ENCODE measurements at regions not wholly inside any gene's neighbourhood (a gene's known extent, or its start where the extent isn't known, plus 50 kb on each side); places are given as distances from the start of the nearest gene placed in this dataset.

DNA sequence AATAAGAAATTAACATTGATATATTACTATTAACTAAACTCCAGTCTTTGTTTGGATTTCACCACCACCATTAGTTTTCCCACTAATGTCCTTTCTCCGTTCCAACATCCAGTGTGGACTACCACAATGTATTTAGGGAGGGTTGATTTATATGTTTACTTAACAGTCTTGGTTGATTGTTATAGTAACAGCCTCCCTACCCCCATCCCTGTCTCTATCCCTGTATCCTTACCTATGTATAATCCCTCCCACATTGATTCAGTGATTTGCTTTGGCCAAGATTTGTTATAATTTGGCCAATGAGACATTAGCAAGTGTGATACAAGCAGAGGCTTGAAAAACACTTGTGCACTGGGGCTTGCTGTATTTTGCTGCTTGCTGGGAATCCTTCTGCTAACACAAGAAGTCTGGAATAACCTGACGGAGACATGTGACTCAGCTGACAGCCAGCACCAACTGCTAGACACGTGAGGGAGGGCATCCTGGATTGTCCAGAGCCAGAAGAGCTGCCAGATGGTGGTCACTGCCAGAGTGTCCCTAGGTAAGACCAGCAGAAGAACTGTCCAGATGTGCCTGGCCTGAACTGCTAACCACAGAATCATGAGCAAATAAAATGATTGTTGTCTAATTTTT is 51.2 kb upstream of the TCF7 start:
- no peaks in the 10 kb centered on the region for H4K20me1 ChIP-seq (ENCODE audit: insufficient read depth, low read length)
- no peaks in the 10 kb centered on the region for H3K79me2 ChIP-seq (ENCODE audit: insufficient read depth, low read length)
- H3K27me3 ChIP-seq (ENCODE audit: insufficient read depth, low read length) = no peaks in the 10 kb centered on the region
- H3K27ac ChIP-seq (ENCODE audit: low read depth, low read length) = no peak overlapping the region
- H2AFZ ChIP-seq (ENCODE audit: low read length) = no peak overlapping the region
- no peak for DNase-seq (ENCODE audit: insufficient read length, low spot score, missing footprints)
- H3K36me3 ChIP-seq (ENCODE audit: insufficient read depth, low read length) = no peaks in the 10 kb centered on the region
- no peak overlapping the region for H3K4me2 ChIP-seq (ENCODE audit: insufficient read depth, low read length)
- no peaks in the 10 kb centered on the region for H3K9me3 ChIP-seq (ENCODE audit: low read depth, low read length)
- H3K4me3 ChIP-seq (ENCODE audit: insufficient read depth, low read length) = no peak overlapping the region
- TF ChIP-seq, protein P1, sequence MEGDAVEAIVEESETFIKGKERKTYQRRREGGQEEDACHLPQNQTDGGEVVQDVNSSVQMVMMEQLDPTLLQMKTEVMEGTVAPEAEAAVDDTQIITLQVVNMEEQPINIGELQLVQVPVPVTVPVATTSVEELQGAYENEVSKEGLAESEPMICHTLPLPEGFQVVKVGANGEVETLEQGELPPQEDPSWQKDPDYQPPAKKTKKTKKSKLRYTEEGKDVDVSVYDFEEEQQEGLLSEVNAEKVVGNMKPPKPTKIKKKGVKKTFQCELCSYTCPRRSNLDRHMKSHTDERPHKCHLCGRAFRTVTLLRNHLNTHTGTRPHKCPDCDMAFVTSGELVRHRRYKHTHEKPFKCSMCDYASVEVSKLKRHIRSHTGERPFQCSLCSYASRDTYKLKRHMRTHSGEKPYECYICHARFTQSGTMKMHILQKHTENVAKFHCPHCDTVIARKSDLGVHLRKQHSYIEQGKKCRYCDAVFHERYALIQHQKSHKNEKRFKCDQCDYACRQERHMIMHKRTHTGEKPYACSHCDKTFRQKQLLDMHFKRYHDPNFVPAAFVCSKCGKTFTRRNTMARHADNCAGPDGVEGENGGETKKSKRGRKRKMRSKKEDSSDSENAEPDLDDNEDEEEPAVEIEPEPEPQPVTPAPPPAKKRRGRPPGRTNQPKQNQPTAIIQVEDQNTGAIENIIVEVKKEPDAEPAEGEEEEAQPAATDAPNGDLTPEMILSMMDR (IDR thresholded peaks at IDR 0.05; ENCODE audit: extremely low read depth, low read depth, low read length) = no peak
- peaks cover 11% of the 10 kb centered on the region for H3K4me1 ChIP-seq (ENCODE audit: insufficient read depth, low read length)

DNA sequence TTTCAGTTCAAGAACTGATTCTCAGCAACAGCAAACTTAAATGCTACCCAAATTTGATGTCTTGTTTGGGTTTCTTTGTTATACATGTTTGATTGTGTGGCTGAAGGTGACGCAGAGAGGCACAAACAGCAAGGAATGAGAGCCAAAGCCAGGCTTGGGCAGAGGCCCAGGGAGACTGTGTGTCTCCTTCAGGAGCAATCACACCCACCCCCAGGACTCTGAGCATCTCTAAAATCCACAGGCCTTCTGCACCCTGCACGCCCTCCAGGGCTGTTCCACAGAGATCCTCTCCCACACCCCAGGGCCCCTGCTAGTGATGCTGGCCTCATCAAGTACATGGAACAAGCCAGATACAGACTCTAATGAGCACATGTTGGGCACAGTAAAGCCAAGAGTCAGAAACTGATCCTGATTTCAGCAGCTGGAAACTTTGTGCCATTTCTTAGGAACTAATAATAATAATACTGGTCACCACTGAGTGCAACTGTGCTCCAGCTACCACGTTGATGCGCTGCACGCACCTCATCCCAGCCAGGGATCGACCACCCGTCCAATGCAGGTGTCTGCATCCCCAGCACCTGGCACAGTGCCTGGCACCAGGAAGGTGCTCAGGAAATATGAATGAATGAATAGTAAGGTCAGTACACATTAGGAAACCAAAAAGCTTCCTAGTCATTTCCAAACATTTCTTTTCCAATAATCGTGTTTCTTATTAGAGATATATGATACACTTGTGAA is 54.6 kb upstream of the TCF7 start:
- H2AFZ ChIP-seq (ENCODE audit: low read length) = no peak overlapping the region
- no peak overlapping the region for H3K4me3 ChIP-seq (ENCODE audit: insufficient read depth, low read length)
- no peaks in the 10 kb centered on the region for H3K9me3 ChIP-seq (ENCODE audit: low read depth, low read length)
- no peaks in the 10 kb centered on the region for H4K20me1 ChIP-seq (ENCODE audit: insufficient read depth, low read length)
- DNase-seq (ENCODE audit: insufficient read length, low spot score, missing footprints) = no peak
- no peaks in the 10 kb centered on the region for H3K79me2 ChIP-seq (ENCODE audit: insufficient read depth, low read length)
- H3K36me3 ChIP-seq (ENCODE audit: insufficient read depth, low read length) = no peaks in the 10 kb centered on the region
- TF ChIP-seq, protein P1 (IDR thresholded peaks at IDR 0.05; ENCODE audit: extremely low read depth, low read depth, low read length) = no peak
- no peaks in the 10 kb centered on the region for H3K27me3 ChIP-seq (ENCODE audit: insufficient read depth, low read length)
- H3K27ac ChIP-seq (ENCODE audit: low read depth, low read length) = no peak overlapping the region
- no peak overlapping the region for H3K4me2 ChIP-seq (ENCODE audit: insufficient read depth, low read length)
- peaks cover 11% of the 10 kb centered on the region for H3K4me1 ChIP-seq (ENCODE audit: insufficient read depth, low read length)

DNA sequence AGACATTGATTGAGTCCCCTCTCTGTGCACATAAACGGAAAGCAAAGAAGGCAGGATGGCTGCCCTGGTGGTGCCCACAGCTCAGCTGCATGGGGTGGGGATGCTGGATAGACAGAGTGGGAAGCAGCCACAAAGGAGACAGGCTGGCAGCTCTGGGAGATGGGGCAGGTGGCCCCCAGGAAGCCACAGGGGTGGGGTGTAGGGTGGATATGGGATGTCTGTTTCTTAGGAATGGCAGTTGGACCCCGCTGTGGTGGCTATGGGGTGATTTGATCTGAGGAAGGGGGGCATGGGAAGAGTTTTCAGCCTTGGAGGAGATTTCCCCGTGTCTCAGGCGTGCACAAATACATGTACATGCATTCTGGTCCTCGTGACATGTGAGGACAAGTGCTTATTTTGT is 50.2 kb upstream of the VDAC1 start:
- peaks cover 15% of the 10 kb centered on the region for H3K4me1 ChIP-seq (ENCODE audit: insufficient read depth, low read length)
- peak; percentile 44 for DNase-seq (ENCODE audit: insufficient read length, low spot score, missing footprints)
- H3K27ac ChIP-seq (ENCODE audit: low read depth, low read length) = no peak overlapping the region
- TF ChIP-seq, protein P1 (IDR thresholded peaks at IDR 0.05; ENCODE audit: extremely low read depth, low read depth, low read length) = no peak
- no peaks in the 10 kb centered on the region for H3K27me3 ChIP-seq (ENCODE audit: insufficient read depth, low read length)
- no peaks in the 10 kb centered on the region for H3K79me2 ChIP-seq (ENCODE audit: insufficient read depth, low read length)
- H2AFZ ChIP-seq (ENCODE audit: low read length) = no peak overlapping the region
- no peak overlapping the region for H3K4me2 ChIP-seq (ENCODE audit: insufficient read depth, low read length)
- no peak overlapping the region for H3K4me3 ChIP-seq (ENCODE audit: insufficient read depth, low read length)
- no peaks in the 10 kb centered on the region for H3K36me3 ChIP-seq (ENCODE audit: insufficient read depth, low read length)
- H3K9me3 ChIP-seq (ENCODE audit: low read depth, low read length) = no peaks in the 10 kb centered on the region
- H4K20me1 ChIP-seq (ENCODE audit: insufficient read depth, low read length) = no peaks in the 10 kb centered on the region

Measured in osteoblast (primary cell).